PFSK-1 (cell line): ENCODE measurements at regions not wholly inside any gene's neighbourhood (a gene's known extent, or its start where the extent isn't known, plus 50 kb on each side); places are given as distances from the start of the nearest gene placed in this dataset.

Experiments used
- SIN3A ChIP-seq: IDR thresholded peaks from 2 replicates; pipeline ENCODE4 v1.6.1; 2012; ENCODE audit warnings: mild to moderate bottlenecking, low read length, moderate library complexity, borderline replicate concordance; ENCODE audit not compliant: insufficient read depth
- TF ChIP-seq, protein P1 (sequence below), 2 experiments: IDR thresholded peaks; 2 replicates each; pipeline versions ENCODE4 v1.6.1 to v1.8.0; 2011 to 2012; ENCODE audit warnings: low read depth in 2 of 2, low read length in 2 of 2, control low read depth in 1 of 2, inconsistent platforms in 1 of 2, mild to moderate bottlenecking in 1 of 2, moderate library complexity in 1 of 2; ENCODE audit not compliant: insufficient read depth in 1 of 2

DNA sequence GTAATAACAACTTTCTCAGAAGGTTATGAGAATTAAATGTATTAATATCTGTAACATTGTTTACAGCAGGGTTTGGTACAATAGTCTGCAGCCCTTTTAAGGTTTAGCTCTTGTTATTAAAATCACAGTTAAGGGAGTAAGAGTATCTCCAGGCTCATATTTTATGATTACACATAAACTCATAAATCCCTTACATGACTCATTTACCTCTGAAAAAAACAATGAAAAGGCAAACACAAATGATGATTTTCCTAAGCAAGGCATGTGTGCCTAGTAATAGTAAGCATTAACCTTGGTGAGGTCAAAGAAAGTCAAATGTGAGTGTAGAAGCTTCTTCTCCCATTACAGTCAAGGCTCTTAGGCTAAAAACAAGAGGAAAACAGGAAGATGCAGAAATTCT, 84.5 kb upstream of the ADGRL4 start:
- TF ChIP-seq, protein P1, sequence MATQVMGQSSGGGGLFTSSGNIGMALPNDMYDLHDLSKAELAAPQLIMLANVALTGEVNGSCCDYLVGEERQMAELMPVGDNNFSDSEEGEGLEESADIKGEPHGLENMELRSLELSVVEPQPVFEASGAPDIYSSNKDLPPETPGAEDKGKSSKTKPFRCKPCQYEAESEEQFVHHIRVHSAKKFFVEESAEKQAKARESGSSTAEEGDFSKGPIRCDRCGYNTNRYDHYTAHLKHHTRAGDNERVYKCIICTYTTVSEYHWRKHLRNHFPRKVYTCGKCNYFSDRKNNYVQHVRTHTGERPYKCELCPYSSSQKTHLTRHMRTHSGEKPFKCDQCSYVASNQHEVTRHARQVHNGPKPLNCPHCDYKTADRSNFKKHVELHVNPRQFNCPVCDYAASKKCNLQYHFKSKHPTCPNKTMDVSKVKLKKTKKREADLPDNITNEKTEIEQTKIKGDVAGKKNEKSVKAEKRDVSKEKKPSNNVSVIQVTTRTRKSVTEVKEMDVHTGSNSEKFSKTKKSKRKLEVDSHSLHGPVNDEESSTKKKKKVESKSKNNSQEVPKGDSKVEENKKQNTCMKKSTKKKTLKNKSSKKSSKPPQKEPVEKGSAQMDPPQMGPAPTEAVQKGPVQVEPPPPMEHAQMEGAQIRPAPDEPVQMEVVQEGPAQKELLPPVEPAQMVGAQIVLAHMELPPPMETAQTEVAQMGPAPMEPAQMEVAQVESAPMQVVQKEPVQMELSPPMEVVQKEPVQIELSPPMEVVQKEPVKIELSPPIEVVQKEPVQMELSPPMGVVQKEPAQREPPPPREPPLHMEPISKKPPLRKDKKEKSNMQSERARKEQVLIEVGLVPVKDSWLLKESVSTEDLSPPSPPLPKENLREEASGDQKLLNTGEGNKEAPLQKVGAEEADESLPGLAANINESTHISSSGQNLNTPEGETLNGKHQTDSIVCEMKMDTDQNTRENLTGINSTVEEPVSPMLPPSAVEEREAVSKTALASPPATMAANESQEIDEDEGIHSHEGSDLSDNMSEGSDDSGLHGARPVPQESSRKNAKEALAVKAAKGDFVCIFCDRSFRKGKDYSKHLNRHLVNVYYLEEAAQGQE (IDR thresholded peaks at IDR 0.05; ENCODE audit: insufficient read depth in 1 of 2, low read depth in 2 of 2, low read length in 2 of 2) = no peak
- no peak for TF ChIP-seq SIN3A
